ENCODE measurements at regions not wholly inside any gene's neighbourhood (a gene's known extent, or its start where the extent isn't known, plus 50 kb on each side); places are given as distances from the start of the nearest gene placed in this dataset.

- Mint-ChIP-seq H3K4me3 (no peak overlapping the region), H3K36me3 (ENCODE audit: low read depth) (no peaks in the 10 kb centered on the region), H3K9me3 (no peaks in the 10 kb centered on the region), H3K4me1 (no peaks in the 10 kb centered on the region), H3K27me3 (ENCODE audit: low read depth) (no peaks in the 10 kb centered on the region), H3K27ac (no peak overlapping the region)
- TF ChIP-seq CTCF (IDR thresholded peaks at IDR 0.05; ENCODE audit: unreplicated experiment in 3 of 3) = no peak
Measured at GRCh38 chr1:107000902-107001301, 55.6 kb upstream of the PRMT6 start.

- TF ChIP-seq CTCF (IDR thresholded peaks at IDR 0.05; ENCODE audit: unreplicated experiment in 3 of 3) = no peak
- no peak overlapping the region for H3K27ac Mint-ChIP-seq
- no peaks in the 10 kb centered on the region for H3K27me3 Mint-ChIP-seq (ENCODE audit: low read depth)
- no peaks in the 10 kb centered on the region for H3K9me3 Mint-ChIP-seq
- no peaks in the 10 kb centered on the region for H3K4me1 Mint-ChIP-seq
- H3K4me3 Mint-ChIP-seq = no peak overlapping the region
- H3K36me3 Mint-ChIP-seq (ENCODE audit: low read depth) = no peaks in the 10 kb centered on the region
Measured at GRCh38 chr1:107003972-107004371, 52.5 kb upstream of the PRMT6 start.

GRCh38 chr1:107004421-107004820, 52.1 kb upstream of the PRMT6 start:
- no peak overlapping the region for H3K27ac Mint-ChIP-seq
- no peaks in the 10 kb centered on the region for H3K9me3 Mint-ChIP-seq
- H3K4me3 Mint-ChIP-seq = no peak overlapping the region
- H3K36me3 Mint-ChIP-seq (ENCODE audit: low read depth) = no peaks in the 10 kb centered on the region
- TF ChIP-seq CTCF (IDR thresholded peaks at IDR 0.05; ENCODE audit: unreplicated experiment in 3 of 3) = no peak
- H3K27me3 Mint-ChIP-seq (ENCODE audit: low read depth) = no peaks in the 10 kb centered on the region
- H3K4me1 Mint-ChIP-seq = peaks cover 4% of the 10 kb centered on the region
